ENCODE measurements at regions not wholly inside any gene's neighbourhood (a gene's known extent, or its start where the extent isn't known, plus 50 kb on each side); places are given as distances from the start of the nearest gene placed in this dataset.

GRCh38 chr4:28654618-28655017 lies 1794.0 kb downstream of the STIM2 start:
- H3K9me3 ChIP-seq (ENCODE audit: insufficient read depth, low read length) = no peaks in the 10 kb centered on the region
- H3K4me3 ChIP-seq (ENCODE audit: insufficient read length, low read depth) = no peak overlapping the region
- no peak overlapping the region for H3K9ac ChIP-seq (ENCODE audit: insufficient read length, low read depth)
- no peaks in the 10 kb centered on the region for H3K36me3 ChIP-seq (ENCODE audit: insufficient read depth, insufficient read length, low read length)
- DNase-seq (ENCODE audit: low read depth, low spot score) = no peak
- TF ChIP-seq SUZ12 (IDR thresholded peaks at IDR 0.05; ENCODE audit: extremely low read depth, insufficient read depth, insufficient read length) (no peak), ZNF274 (IDR thresholded peaks at IDR 0.05; ENCODE audit: low read depth, low read length) (no peak), YY1 (IDR thresholded peaks at IDR 0.05; ENCODE audit: insufficient read depth, insufficient read length) (no peak)
- no peaks in the 10 kb centered on the region for H3K27me3 ChIP-seq (ENCODE audit: insufficient read depth, insufficient read length)
- no peaks in the 10 kb centered on the region for H3K4me1 ChIP-seq (ENCODE audit: insufficient read depth, insufficient read length)

DNA sequence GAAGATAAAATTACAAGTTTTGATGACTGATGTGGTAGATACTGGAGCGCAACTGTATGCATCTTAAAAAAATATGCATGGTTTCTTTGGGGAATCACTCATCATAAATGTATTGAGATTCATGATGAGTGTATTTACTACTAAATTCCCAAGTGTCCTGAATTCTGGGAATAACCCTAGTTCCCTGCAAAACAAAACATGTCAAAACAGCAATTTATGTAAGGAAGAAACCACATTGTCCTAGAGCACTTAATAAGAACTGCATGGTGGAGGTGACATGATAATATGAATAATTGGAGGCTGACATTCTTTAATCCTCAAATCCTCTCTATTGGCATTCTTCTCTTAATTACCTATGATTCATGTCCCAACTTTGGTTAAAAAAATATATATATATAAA lies 1804.7 kb downstream of the STIM2 start:
- no peaks in the 10 kb centered on the region for H3K36me3 ChIP-seq (ENCODE audit: insufficient read depth, insufficient read length, low read length)
- H3K27me3 ChIP-seq (ENCODE audit: insufficient read depth, insufficient read length) = no peaks in the 10 kb centered on the region
- no peak for DNase-seq (ENCODE audit: low read depth, low spot score)
- no peak overlapping the region for H3K4me3 ChIP-seq (ENCODE audit: insufficient read length, low read depth)
- TF ChIP-seq SUZ12 (IDR thresholded peaks at IDR 0.05; ENCODE audit: extremely low read depth, insufficient read depth, insufficient read length) = no peak
- no peaks in the 10 kb centered on the region for H3K9me3 ChIP-seq (ENCODE audit: insufficient read depth, low read length)
- H3K9ac ChIP-seq (ENCODE audit: insufficient read length, low read depth) = no peak overlapping the region
- H3K4me1 ChIP-seq (ENCODE audit: insufficient read depth, insufficient read length) = no peaks in the 10 kb centered on the region

DNA sequence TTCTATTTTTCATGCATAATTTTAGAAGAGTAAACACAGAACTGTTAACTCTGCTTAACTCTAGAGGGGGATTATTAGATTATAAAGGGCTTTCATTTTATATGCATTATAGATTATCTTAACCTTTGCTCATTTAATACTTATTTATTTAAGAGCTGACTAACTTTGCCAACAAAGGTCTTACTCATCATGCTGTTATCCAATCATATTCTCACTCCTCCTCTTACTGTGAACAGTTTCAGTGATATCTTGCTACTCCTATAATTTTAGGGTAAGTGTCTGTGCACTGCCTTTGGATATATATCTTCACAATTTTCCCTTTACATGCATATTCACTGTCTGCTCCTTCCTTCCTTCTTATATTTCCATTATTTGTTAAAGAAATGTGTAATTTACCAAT lies 1814.9 kb downstream of the STIM2 start:
- Histone ChIP-seq H3K4me3 (ENCODE audit: insufficient read length, low read depth) (no peak overlapping the region), H3K9me3 (ENCODE audit: insufficient read depth, low read length) (no peaks in the 10 kb centered on the region), H3K27me3 (ENCODE audit: insufficient read depth, insufficient read length) (no peaks in the 10 kb centered on the region), H3K36me3 (ENCODE audit: insufficient read depth, insufficient read length, low read length) (no peaks in the 10 kb centered on the region), H3K9ac (ENCODE audit: insufficient read length, low read depth) (no peak overlapping the region), H3K4me1 (ENCODE audit: insufficient read depth, insufficient read length) (no peaks in the 10 kb centered on the region)
- DNase-seq (ENCODE audit: low read depth, low spot score) = no peak
- TF ChIP-seq YY1 (IDR thresholded peaks at IDR 0.05; ENCODE audit: insufficient read depth, insufficient read length) = no peak
- no peak for TF ChIP-seq ZNF274 (IDR thresholded peaks at IDR 0.05; ENCODE audit: low read depth, low read length)
- no peak for TF ChIP-seq SUZ12 (IDR thresholded peaks at IDR 0.05; ENCODE audit: extremely low read depth, insufficient read depth, insufficient read length)

DNA sequence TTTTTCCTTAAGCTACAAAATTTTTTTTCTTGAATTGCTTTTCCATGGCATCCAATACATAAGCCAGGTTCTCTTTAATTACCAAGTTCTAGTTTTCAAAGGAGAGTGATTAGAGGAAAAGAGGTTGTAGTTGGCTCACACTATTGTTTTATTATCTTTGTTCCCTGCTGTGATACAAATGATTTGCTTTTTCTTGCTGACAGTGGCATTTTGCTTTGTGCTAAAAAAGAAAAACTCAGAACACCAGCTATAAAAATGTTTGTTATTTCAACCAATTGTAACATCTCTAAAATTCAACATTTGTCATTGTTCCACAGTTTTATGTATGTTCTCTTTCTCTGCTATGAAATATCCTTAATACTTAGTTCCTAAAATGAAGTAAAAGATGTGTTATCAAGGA lies 1817.2 kb downstream of the STIM2 start:
- no peaks in the 10 kb centered on the region for H3K4me1 ChIP-seq (ENCODE audit: insufficient read depth, insufficient read length)
- H3K36me3 ChIP-seq (ENCODE audit: insufficient read depth, insufficient read length, low read length) = no peaks in the 10 kb centered on the region
- H3K4me3 ChIP-seq (ENCODE audit: insufficient read length, low read depth) = no peak overlapping the region
- no peaks in the 10 kb centered on the region for H3K9me3 ChIP-seq (ENCODE audit: insufficient read depth, low read length)
- TF ChIP-seq YY1 (IDR thresholded peaks at IDR 0.05; ENCODE audit: insufficient read depth, insufficient read length) = no peak
- no peak for TF ChIP-seq ZNF274 (IDR thresholded peaks at IDR 0.05; ENCODE audit: low read depth, low read length)
- no peak for TF ChIP-seq SUZ12 (IDR thresholded peaks at IDR 0.05; ENCODE audit: extremely low read depth, insufficient read depth, insufficient read length)
- DNase-seq (ENCODE audit: low read depth, low spot score) = no peak
- H3K27me3 ChIP-seq (ENCODE audit: insufficient read depth, insufficient read length) = no peaks in the 10 kb centered on the region
- H3K9ac ChIP-seq (ENCODE audit: insufficient read length, low read depth) = no peak overlapping the region

DNA sequence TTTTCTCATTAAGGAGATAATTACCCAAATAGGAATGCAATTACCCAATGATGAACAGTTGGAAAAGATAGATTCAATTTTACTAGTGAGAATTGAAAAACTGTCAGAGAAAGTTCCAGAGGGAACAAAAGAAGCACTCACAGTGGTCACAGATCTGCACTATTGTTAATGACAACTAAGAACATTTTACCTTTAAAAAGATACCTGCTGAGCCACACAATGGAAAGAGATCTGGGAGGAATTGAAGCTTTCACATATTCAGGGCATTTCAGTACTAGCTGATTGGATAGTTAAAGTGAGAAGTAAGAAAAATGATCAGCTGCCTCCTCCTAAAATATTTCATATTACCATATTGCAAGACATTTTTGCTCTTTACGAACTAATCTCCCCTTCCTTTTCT lies 1822.2 kb downstream of the STIM2 start:
- no peak overlapping the region for H3K4me3 ChIP-seq (ENCODE audit: insufficient read length, low read depth)
- TF ChIP-seq ZNF274 (IDR thresholded peaks at IDR 0.05; ENCODE audit: low read depth, low read length) (no peak), YY1 (IDR thresholded peaks at IDR 0.05; ENCODE audit: insufficient read depth, insufficient read length) (no peak), SUZ12 (IDR thresholded peaks at IDR 0.05; ENCODE audit: extremely low read depth, insufficient read depth, insufficient read length) (no peak)
- DNase-seq (ENCODE audit: low read depth, low spot score) = peak; percentile 80
- no peaks in the 10 kb centered on the region for H3K4me1 ChIP-seq (ENCODE audit: insufficient read depth, insufficient read length)
- no peaks in the 10 kb centered on the region for H3K36me3 ChIP-seq (ENCODE audit: insufficient read depth, insufficient read length, low read length)
- H3K9ac ChIP-seq (ENCODE audit: insufficient read length, low read depth) = no peak overlapping the region
- H3K27me3 ChIP-seq (ENCODE audit: insufficient read depth, insufficient read length) = no peaks in the 10 kb centered on the region
- no peaks in the 10 kb centered on the region for H3K9me3 ChIP-seq (ENCODE audit: insufficient read depth, low read length)

DNA sequence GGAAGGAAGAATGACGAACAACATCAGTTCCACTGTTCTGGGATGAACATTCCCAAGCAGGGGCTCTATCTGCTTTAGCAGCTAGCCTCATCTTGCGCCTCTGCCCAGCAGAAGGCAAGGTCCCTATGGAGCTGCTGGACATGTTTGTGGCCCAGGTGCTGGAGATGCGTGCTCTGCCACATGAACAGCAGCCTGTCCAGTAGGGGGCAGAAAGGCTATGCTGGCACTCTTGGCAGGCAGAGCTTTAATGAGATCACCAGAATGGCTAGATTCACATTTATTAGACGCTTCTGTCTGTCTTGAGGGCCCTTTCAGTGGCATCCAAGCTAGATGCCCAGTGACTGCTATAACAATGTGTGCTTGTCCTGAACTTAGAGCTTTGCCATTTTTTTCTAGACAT lies 1826.0 kb downstream of the STIM2 start:
- TF ChIP-seq YY1 (IDR thresholded peaks at IDR 0.05; ENCODE audit: insufficient read depth, insufficient read length) (no peak), SUZ12 (IDR thresholded peaks at IDR 0.05; ENCODE audit: extremely low read depth, insufficient read depth, insufficient read length) (no peak), ZNF274 (IDR thresholded peaks at IDR 0.05; ENCODE audit: low read depth, low read length) (no peak)
- Histone ChIP-seq H3K9me3 (ENCODE audit: insufficient read depth, low read length) (no peaks in the 10 kb centered on the region), H3K27me3 (ENCODE audit: insufficient read depth, insufficient read length) (no peaks in the 10 kb centered on the region), H3K9ac (ENCODE audit: insufficient read length, low read depth) (no peak overlapping the region), H3K4me3 (ENCODE audit: insufficient read length, low read depth) (no peak overlapping the region), H3K36me3 (ENCODE audit: insufficient read depth, insufficient read length, low read length) (no peaks in the 10 kb centered on the region), H3K4me1 (ENCODE audit: insufficient read depth, insufficient read length) (no peaks in the 10 kb centered on the region)
- peak; percentile 52 for DNase-seq (ENCODE audit: low read depth, low spot score)

- TF ChIP-seq YY1 (IDR thresholded peaks at IDR 0.05; ENCODE audit: insufficient read depth, insufficient read length) (no peak), SUZ12 (IDR thresholded peaks at IDR 0.05; ENCODE audit: extremely low read depth, insufficient read depth, insufficient read length) (no peak), ZNF274 (IDR thresholded peaks at IDR 0.05; ENCODE audit: low read depth, low read length) (no peak)
- DNase-seq (ENCODE audit: low read depth, low spot score) = no peak
Observed at GRCh38 chr4:28690890-28691289, 1830.2 kb downstream of the STIM2 start.

DNA sequence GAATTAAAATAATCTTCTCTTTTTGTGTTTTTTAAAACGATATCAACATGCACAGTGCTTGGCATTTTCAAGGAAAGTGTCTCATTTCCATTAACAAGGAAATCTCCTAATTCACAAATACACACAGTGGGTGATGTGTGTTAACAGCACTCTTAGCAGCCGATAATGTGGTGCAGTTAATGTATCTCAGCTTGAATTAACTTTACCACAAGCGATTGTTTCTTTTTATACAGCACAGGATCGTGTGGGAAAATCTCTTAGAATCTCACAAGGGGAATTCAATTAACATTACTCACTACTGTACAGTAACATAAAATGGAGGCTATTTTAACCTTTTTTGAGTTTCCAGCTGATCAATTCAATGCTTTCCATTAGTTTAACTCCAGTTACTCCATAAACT lies 1841.9 kb downstream of the STIM2 start:
- Histone ChIP-seq H3K4me1 (ENCODE audit: insufficient read depth, insufficient read length) (no peaks in the 10 kb centered on the region), H3K9me3 (ENCODE audit: insufficient read depth, low read length) (no peaks in the 10 kb centered on the region), H3K36me3 (ENCODE audit: insufficient read depth, insufficient read length, low read length) (no peaks in the 10 kb centered on the region), H3K4me3 (ENCODE audit: insufficient read length, low read depth) (no peak overlapping the region), H3K27me3 (ENCODE audit: insufficient read depth, insufficient read length) (no peaks in the 10 kb centered on the region), H3K9ac (ENCODE audit: insufficient read length, low read depth) (no peak overlapping the region)
- DNase-seq (ENCODE audit: low read depth, low spot score) = no peak
- TF ChIP-seq YY1 (IDR thresholded peaks at IDR 0.05; ENCODE audit: insufficient read depth, insufficient read length) = no peak
- TF ChIP-seq SUZ12 (IDR thresholded peaks at IDR 0.05; ENCODE audit: extremely low read depth, insufficient read depth, insufficient read length) = no peak
- no peak for TF ChIP-seq ZNF274 (IDR thresholded peaks at IDR 0.05; ENCODE audit: low read depth, low read length)

More at GRCh38 chr4:28690890-28691289, 1830.2 kb downstream of the STIM2 start:
- Histone ChIP-seq H3K9me3 (ENCODE audit: insufficient read depth, low read length) (no peaks in the 10 kb centered on the region), H3K27me3 (ENCODE audit: insufficient read depth, insufficient read length) (no peaks in the 10 kb centered on the region), H3K4me1 (ENCODE audit: insufficient read depth, insufficient read length) (no peaks in the 10 kb centered on the region), H3K36me3 (ENCODE audit: insufficient read depth, insufficient read length, low read length) (no peaks in the 10 kb centered on the region), H3K9ac (ENCODE audit: insufficient read length, low read depth) (no peak overlapping the region), H3K4me3 (ENCODE audit: insufficient read length, low read depth) (no peak overlapping the region)

Data from NT2/D1 (cell line).